ENCODE measurements at regions not wholly inside any gene's neighbourhood (a gene's known extent, or its start where the extent isn't known, plus 50 kb on each side); places are given as distances from the start of the nearest gene placed in this dataset.

GRCh38 chr14:54219261-54220070 is 177.3 kb upstream of the CDKN3 start (continued):
- TF ChIP-seq RXRA (IDR thresholded peaks at IDR 0.05; ENCODE audit: borderline replicate concordance, low read depth) (no peak), CHD2 (IDR thresholded peaks at IDR 0.05; ENCODE audit: low read length, partially characterized antibody) (no peak)

GRCh38 chr14:54220071-54220703 is 176.6 kb upstream of the CDKN3 start:
- Histone ChIP-seq H3K36me3 (replicated peaks in 1 of 2; ENCODE audit: control insufficient read depth in 1 of 2, insufficient read depth in 2 of 2, low read length in 1 of 2) (no peaks in the 10 kb centered on the region), H3F3A (replicated peaks; ENCODE audit: insufficient read depth) (no peaks in the 10 kb centered on the region), H3K9ac (no peak overlapping the region), H4K20me1 (ENCODE audit: insufficient read depth) (no peaks in the 10 kb centered on the region), H3K79me2 (ENCODE audit: insufficient read depth) (no peaks in the 10 kb centered on the region), H3K9me2 (no peaks in the 10 kb centered on the region), H3K4me3 (ENCODE audit: low read depth in 2 of 2, low read length in 1 of 2) (no peak overlapping the region), H3K9me3 (no peaks in the 10 kb centered on the region), H3K27ac (ENCODE audit: low read depth in 2 of 2, low read length in 1 of 2) (no peak overlapping the region), H3K27me3 (ENCODE audit: insufficient read depth) (peaks cover 10% of the 10 kb centered on the region; the same call in 1 of the 2 replicates), H3K4me1 (ENCODE audit: control insufficient read depth in 1 of 2, insufficient read depth in 2 of 2, low read depth in 1 of 2, low read length in 1 of 2) (peaks cover 0 to 23% of the 10 kb centered on the region in 2 experiments; a peak in 2 of 4 replicates), H3K4me2 (no peak overlapping the region), H2AFZ (ENCODE audit: low read depth) (no peak overlapping the region)
- ChIA-PET CTCF (interaction anchor here (0.5 to 1.0 kb wide), 2 partner anchors 15 to 106 kb away, joined by 3 read pairs; no protein-coding TSS in a partner anchor), POLR2A (no interaction called here)
- peak; percentile 45 for DNase-seq
- 63% methylated on average over 26 of the region's 28 CpGs for WGBS (ENCODE audit: low lambda C conversion rate)
- TF ChIP-seq FOSL2 (IDR thresholded peaks at IDR 0.05; ENCODE audit: borderline replicate concordance, low read depth) (no peak), FOXJ3 (CRISPR knock-in tag; IDR thresholded peaks at IDR 0.05) (no peak), REST (IDR thresholded peaks at IDR 0.05; ENCODE audit: low read depth, low read length) (no peak), ELF1 (IDR thresholded peaks at IDR 0.05) (no peak), JUND (IDR thresholded peaks at IDR 0.05) (no peak), SMC3 (IDR thresholded peaks at IDR 0.05; ENCODE audit: low read depth, low read length) (no peak), MAX (IDR thresholded peaks at IDR 0.05; ENCODE audit: low read depth) (no peak), USF1 (IDR thresholded peaks at IDR 0.05; ENCODE audit: borderline replicate concordance, low read depth) (no peak), PBX3 (IDR thresholded peaks at IDR 0.05) (no peak), IRF3 (IDR thresholded peaks at IDR 0.05; ENCODE audit: low read depth, low read length) (no peak), NRF1 (IDR thresholded peaks at IDR 0.05; ENCODE audit: low read depth, low read length) (no peak), RCOR1 (IDR thresholded peaks at IDR 0.05; ENCODE audit: low read length) (no peak), TAF1 (IDR thresholded peaks at IDR 0.05; ENCODE audit: borderline replicate concordance, low read depth, low read length) (no peak), NFIC (IDR thresholded peaks at IDR 0.05; ENCODE audit: borderline replicate concordance) (no peak), USF2 (IDR thresholded peaks at IDR 0.05; ENCODE audit: borderline replicate concordance, low read depth, low read length) (no peak), ZBTB33 (IDR thresholded peaks at IDR 0.05; ENCODE audit: borderline replicate concordance, low read depth) (no peak), RFX5 (IDR thresholded peaks at IDR 0.05; ENCODE audit: low read length) (no peak), TCF12 (IDR thresholded peaks at IDR 0.05) (no peak)

Measured in SK-N-SH (cell line).